22Rv1 (cell line): ENCODE measurements at regions not wholly inside any gene's neighbourhood (a gene's known extent, or its start where the extent isn't known, plus 50 kb on each side); places are given as distances from the start of the nearest gene placed in this dataset.

Experiments
- CTCF ChIP-seq: fragments of 450-650 bp; IDR thresholded peaks from 2 replicates; pipeline ENCODE4 v1.5.1; 2017; ENCODE audit warnings: mild to moderate bottlenecking
- ZFX ChIP-seq: fragments of 450-650 bp; IDR thresholded peaks from 2 replicates; pipeline ENCODE4 v1.6.1; 2017; ENCODE audit warnings: antibody characterized with exemption, borderline replicate concordance

DNA sequence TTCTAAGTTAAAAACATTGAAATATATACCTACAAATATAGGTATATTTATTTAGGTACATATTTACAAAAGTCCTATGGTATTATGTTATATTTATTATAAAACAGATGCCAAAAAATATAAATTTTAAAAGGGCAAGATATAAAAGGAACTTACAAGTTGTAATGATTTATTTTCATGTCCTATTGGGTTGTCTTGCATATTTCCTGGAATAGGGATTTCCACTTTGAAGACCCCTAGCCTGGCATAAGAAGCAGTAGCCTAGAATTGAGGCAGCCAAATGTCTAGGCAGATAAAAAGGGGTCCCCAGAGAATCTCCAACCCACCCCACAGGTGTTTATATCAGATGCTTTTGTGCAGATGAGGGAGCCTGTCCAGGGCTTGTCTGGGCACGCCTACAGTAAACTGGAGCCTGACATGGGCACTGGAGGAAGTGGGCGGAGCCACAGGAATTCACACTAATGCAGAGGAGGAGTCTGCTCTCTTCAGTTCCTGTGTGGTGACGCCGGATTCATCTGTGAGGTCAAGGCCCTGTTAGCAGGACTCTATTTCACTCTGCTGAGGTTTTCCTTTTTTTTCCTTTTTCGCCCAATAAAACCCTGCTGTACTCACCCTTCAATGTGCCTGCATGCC lies 1088.9 kb upstream of the PIK3C3 start:
- TF ChIP-seq CTCF: no peak
- no peak for TF ChIP-seq ZFX
